ENCODE measurements at regions not wholly inside any gene's neighbourhood (a gene's known extent, or its start where the extent isn't known, plus 50 kb on each side); places are given as distances from the start of the nearest gene placed in this dataset.

DNA sequence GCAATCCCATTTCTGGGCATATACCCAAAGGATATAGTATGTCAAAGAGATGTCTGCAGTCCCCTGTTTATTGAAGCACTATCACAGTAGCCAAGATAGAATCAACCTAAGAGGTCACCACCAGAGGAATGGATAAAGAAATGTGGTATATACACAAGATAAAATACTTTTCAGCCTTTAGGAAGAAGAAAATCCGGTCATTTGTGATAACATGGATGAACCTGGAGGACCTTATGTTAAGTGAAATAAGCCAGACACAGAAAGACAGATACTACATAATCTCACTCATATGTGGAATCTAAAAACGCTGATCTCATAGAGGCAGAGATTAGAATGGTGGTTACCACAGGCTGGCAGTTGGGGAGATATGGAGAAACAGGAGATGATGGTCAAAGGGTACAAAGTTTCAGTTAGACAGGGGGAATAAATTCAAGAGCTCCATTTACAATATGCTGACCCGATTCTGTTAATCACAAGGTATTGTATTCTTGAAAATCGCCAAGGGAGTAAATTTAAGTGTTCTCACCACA is 195.8 kb downstream of the MTHFS start:
- H3K36me3 ChIP-seq (ENCODE audit: control insufficient read depth in 2 of 4, insufficient read depth in 4 of 4, low read length in 3 of 4), result no peaks in the 10 kb centered on the region
- H2BK5ac ChIP-seq (ENCODE audit: low read depth, low read length), result no peak overlapping the region
- H3K4ac ChIP-seq (replicated peaks; ENCODE audit: insufficient read length, low read depth, low read length), result no peak overlapping the region
- H3K56ac ChIP-seq (replicated peaks; ENCODE audit: insufficient read length, low read depth, low read length), result no peak overlapping the region
- no peak overlapping the region for H2AK5ac ChIP-seq (ENCODE audit: low read depth, low read length)
- no peak overlapping the region for H3K27ac ChIP-seq (ENCODE audit: low read depth, low read length)
- no peak overlapping the region for H2BK20ac ChIP-seq (ENCODE audit: low read length)
- FAIRE-seq, result no peak
- no peak overlapping the region for H3K4me3 ChIP-seq (ENCODE audit: extremely low read depth in 1 of 4, insufficient read depth in 2 of 4, low read depth in 3 of 4, low read length in 4 of 4)
- H4K5ac ChIP-seq (ENCODE audit: insufficient read length, low read depth, low read length), result no peak overlapping the region
- WGBS, 2 experiments (ENCODE audit: extremely low coverage in 1 of 2, insufficient coverage in 1 of 2, insufficient read length in 1 of 2, insufficient replicate concordance in 2 of 2, low coverage in 1 of 2, low lambda C conversion rate in 2 of 2, missing lambda C conversion rate in 1 of 2), result 83% methylated on average over 4 of the region's 4 CpGs; no CpG with 5 or more reads in 1 of the 2 experiments
- no peak overlapping the region; the same call in 1 of the 2 replicates for H3K18ac ChIP-seq (ENCODE audit: extremely low read depth, low read length)
- no peak overlapping the region for H2AFZ ChIP-seq (ENCODE audit: low read length)
- no peak overlapping the region for H3K4me2 ChIP-seq (ENCODE audit: insufficient read depth in 1 of 2, low read depth in 2 of 2, low read length in 2 of 2)
- no peak for DNase-seq (ENCODE audit: low read depth in 1 of 2, low spot score in 2 of 2)
- no peak overlapping the region for H2BK120ac ChIP-seq (replicated peaks; ENCODE audit: low read depth, low read length)
- H2BK15ac ChIP-seq (ENCODE audit: low read length), result no peak overlapping the region
- no peak overlapping the region for H3K14ac ChIP-seq (ENCODE audit: insufficient read length)
- H3K79me2 ChIP-seq (ENCODE audit: control insufficient read depth in 1 of 2, insufficient read depth in 2 of 2, low read length in 2 of 2), result no peaks in the 10 kb centered on the region
- no peaks in the 10 kb centered on the region; the same call in 1 of the 2 replicates for H3K23me2 ChIP-seq (ENCODE audit: low read depth, low read length)
- no peaks in the 10 kb centered on the region for H3K27me3 ChIP-seq (replicated peaks in 1 of 4; ENCODE audit: control insufficient read depth in 3 of 4, extremely low read depth in 1 of 4, insufficient read depth in 3 of 4, low read length in 3 of 4)
- H3K9me3 ChIP-seq (ENCODE audit: insufficient read depth in 2 of 2, low read depth in 1 of 2, low read length in 1 of 2), result no peaks in the 10 kb centered on the region
- no peak overlapping the region for H4K8ac ChIP-seq (ENCODE audit: extremely low read depth, insufficient read depth, low read length)
- no peak overlapping the region for H3K9ac ChIP-seq (replicated peaks in 1 of 4; ENCODE audit: extremely low read depth in 1 of 4, low read depth in 3 of 4, low read length in 3 of 4)
- TF ChIP-seq NRF1 (IDR thresholded peaks at IDR 0.05; ENCODE audit: low read depth, low read length) (no peak), HDAC2 (IDR thresholded peaks at IDR 0.05; ENCODE audit: borderline replicate concordance in 1 of 2, low read depth in 2 of 2, low read length in 2 of 2) (no peak), BACH1 (IDR thresholded peaks at IDR 0.05; ENCODE audit: low read length) (no peak), CHD1 (IDR thresholded peaks at IDR 0.05; ENCODE audit: low read depth, low read length) (no peak), ZNF274 (IDR thresholded peaks at IDR 0.05; ENCODE audit: borderline replicate concordance, extremely low read depth, low read length) (no peak), TCF12 (IDR thresholded peaks at IDR 0.05; ENCODE audit: low read depth, low read length) (no peak), EGR1 (IDR thresholded peaks at IDR 0.05; ENCODE audit: borderline replicate concordance, low read depth, low read length) (no peak)
- no peak overlapping the region for H4K91ac ChIP-seq (replicated peaks; ENCODE audit: insufficient read length, low read length)
- H2BK12ac ChIP-seq (ENCODE audit: low read depth, low read length), result no peak overlapping the region
- CTCF ChIA-PET (ENCODE audit: partially characterized antibody), result interaction anchor here (1.3 kb wide), 1 partner anchor 292 kb away, joined by 3 read pairs; no protein-coding TSS in a partner anchor
- POLR2A ChIA-PET (ENCODE audit: partially characterized antibody), result no interaction called here
- no peaks in the 10 kb centered on the region for H4K20me1 ChIP-seq (replicated peaks in 1 of 2; ENCODE audit: control insufficient read depth in 1 of 2, insufficient read depth in 2 of 2, low read length in 2 of 2)
- no peaks in the 10 kb centered on the region for H3K79me1 ChIP-seq (ENCODE audit: low read depth, low read length)
- H3K4me1 ChIP-seq (replicated peaks in 1 of 4; ENCODE audit: control insufficient read depth in 3 of 4, insufficient read depth in 4 of 4, low read length in 3 of 4), result no peaks in the 10 kb centered on the region
- H3K23ac ChIP-seq (ENCODE audit: insufficient read length), result no peak overlapping the region

Data from H1 (cell line).